ENCODE measurements at regions not wholly inside any gene's neighbourhood (a gene's known extent, or its start where the extent isn't known, plus 50 kb on each side); places are given as distances from the start of the nearest gene placed in this dataset.

DNA sequence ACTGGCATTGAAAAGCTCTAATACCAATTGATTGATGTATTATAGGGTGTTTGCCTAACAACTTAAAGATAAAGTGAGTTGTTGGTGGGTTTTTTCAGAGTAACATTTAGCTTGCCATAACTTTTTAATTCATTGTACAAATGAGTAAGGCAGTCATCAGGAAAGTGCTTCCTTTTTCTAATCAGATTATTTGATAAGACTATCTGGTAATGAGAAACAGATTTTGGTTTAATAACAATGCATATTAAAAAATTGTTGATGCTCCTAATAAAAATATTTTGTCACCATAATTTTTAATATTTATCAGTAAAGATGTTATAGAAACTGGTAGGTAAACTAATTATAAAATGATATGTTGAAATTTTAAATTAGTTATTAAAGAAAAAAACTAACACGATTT is 51.3 kb downstream of the BLTP1 start:
- DNase-seq (ENCODE audit: low read depth), result no peak

DNA sequence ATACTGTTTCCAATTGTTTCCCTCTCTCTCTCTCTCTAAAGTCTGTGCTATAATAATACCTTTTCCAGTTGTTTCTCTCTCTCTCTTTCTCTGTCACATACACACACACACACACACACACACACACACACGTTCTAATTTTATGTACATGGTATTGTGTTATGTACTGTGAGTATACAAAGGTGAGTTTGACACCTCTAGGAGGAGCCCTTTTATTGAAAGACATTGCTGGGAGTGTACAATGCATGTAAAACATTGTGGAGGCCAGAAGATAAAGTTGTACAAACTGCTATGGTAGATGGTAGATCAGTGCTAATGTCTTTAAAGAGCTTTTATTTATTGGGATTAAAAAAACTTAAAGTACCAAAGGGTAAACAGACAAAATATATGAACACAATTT is 53.6 kb downstream of the BLTP1 start:
- no peak for DNase-seq (ENCODE audit: low read depth)

DNA sequence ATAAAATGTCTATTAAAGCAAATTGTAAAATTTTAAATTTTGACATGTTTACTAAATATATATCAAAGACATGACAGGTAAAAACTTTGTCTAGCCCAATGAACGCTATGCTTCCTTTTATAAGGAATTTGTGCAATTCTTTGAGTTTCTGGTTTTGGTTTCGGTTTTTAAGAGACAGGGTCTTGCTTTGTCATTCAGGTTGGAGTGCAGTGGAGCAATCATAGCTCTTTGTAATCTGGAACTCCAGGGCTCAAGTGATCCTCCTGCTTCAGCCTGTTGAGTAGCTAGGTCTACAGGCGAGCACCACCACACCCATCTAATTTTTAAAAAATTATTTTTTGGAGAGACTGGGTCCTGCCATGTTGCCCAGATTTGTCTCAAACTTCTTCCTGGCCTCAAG is 60.7 kb downstream of the BLTP1 start:
- no peak for DNase-seq (ENCODE audit: low read depth)

DNA sequence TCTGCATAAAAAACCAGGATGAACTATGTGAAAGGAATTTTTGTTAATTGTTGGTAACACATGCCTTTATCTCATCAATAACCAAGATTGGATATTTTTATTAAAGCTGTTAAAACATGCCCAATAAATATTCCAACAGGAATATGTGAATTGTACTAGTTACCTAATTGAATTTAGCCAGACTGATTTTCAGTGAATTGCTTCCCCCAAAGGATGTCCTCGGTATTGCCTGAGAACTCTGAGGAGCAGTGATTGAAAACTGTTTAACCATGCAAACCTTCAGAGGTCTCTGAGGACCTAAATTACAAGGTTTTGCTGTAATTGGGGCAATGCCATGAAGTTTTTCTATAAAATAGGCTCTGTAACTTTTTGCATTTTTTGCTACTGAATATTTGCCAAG is 66.6 kb downstream of the BLTP1 start:
- DNase-seq (ENCODE audit: low read depth), result no peak

DNA sequence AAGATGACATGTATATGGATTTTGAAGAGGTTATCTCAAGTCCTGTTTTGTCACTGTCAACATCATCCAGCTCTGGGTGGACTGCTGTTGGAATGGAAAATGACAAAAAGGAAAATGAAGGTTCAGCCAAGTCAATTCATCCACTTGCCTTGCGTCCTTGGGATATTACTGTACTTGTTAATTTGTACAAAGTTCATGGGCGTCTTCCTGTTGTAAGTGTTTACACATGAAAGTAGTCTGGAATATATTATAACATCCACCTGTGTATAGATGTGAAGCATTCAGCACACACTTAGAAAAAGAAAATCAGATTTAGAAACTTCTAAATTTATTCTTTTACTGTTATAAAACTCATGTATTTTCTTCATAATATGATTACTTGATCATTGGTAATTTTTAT is 67.2 kb downstream of the BLTP1 start:
- no peak for DNase-seq (ENCODE audit: low read depth)

DNA sequence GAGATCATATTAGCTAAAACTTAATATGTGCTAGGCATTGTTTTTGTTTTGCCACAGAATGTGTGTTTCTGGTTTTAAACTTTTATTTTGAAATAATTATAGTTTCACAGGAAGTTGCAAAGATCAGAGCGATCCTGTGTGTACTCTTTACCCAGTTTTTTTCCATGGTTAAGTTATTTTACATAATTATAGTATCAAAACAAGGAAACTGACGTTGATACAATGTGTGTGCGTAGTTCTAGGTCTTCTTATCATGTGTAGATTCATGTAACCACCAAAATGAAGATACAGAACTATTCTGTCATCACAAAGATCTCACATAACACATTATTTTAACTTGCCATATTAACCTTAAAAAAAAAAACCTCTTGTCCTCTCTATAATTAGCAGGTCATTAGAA is 69.2 kb downstream of the BLTP1 start:
- no peak for DNase-seq (ENCODE audit: low read depth)

DNA sequence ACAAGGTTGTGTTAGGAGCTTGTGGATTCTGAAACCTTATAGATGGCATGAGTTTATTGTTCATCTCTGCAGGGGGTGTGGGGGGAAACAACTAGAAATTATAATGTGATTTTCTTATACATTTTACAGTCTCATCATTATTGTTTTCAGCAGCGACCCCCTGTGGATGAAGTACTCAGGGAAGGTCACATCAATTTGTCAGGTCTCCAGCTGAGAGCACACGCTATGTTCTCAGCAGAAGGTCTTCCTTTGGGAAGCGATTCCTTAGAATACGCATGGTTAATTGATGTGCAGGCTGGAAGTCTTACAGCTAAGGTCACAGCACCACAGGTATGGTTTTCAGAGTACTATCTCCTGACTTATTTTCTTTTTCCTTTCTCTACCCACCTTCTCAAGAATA is 72.2 kb downstream of the BLTP1 start:
- no peak for DNase-seq (ENCODE audit: low read depth)

DNA sequence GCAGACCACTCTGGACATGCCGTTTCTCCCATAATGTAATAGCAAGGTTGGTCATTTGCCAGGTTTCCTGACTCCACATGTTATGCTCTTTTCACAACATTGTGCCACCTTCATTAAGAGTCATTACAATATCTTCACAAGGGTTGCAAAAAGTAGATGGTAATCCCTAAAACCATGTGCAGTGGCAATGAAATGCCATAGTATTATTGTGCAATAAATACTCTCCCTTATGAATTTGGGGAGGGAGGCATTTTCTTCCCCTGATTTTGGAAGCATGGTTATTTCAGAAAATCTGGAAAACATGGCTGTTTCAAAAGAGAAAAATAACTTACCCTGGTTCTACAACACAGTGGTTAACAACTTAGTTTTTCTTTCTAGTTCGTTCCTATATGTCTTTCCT is 75.1 kb downstream of the BLTP1 start:
- DNase-seq (ENCODE audit: low read depth), result no peak

DNA sequence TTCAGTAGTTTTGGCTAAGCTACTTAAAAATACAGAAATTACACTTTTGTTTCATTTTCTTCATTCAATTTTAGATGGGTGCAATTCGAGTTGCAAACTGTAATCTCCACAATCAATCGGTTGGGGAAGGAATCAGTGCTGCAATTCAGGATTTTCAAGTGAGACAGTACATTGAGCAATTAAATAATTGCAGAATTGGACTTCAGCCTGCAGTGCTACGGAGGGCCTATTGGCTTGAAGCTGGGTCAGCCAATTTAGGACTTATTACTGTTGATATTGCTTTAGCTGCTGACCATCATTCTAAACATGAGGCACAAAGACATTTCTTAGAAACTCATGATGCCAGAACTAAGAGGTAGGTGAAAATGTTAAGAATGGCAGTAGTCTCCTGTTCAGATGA is 77.7 kb downstream of the BLTP1 start:
- no peak for DNase-seq (ENCODE audit: low read depth)

DNA sequence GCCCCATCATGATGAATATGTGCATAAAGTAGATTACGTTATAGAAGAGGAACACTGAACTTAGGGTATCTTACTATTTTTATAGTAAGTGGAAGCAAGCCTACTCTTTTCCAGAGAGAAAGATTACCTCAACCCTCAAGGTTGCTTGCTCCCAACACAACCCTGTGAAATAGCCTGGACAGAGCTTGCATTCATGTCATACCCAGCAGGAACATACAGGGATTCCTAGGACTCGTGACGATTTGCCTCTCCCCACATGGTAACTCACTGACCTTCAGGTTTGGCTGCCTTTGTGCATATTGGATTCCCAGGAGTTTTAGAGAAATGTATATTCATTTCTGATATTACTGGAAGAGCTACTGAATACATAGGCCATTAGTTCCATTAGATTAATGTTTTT is 80.5 kb downstream of the BLTP1 start:
- no peak for DNase-seq (ENCODE audit: low read depth)

DNA sequence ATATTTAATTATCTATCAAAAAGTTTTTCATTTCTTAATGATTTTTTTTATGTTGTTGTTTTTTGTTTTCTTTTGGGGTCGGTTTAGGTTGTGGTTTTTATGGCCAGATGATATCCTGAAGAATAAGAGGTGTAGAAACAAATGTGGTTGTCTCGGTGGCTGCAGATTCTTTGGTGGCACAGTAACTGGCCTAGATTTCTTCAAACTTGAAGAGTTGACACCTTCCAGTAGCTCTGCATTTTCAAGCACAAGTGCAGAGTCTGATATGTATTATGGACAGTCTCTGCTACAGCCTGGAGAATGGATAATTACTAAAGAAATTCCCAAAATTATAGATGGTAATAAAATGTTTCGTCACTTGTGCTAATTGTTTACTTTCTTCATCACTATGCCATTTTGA is 82.6 kb downstream of the BLTP1 start:
- no peak for DNase-seq (ENCODE audit: low read depth)

DNA sequence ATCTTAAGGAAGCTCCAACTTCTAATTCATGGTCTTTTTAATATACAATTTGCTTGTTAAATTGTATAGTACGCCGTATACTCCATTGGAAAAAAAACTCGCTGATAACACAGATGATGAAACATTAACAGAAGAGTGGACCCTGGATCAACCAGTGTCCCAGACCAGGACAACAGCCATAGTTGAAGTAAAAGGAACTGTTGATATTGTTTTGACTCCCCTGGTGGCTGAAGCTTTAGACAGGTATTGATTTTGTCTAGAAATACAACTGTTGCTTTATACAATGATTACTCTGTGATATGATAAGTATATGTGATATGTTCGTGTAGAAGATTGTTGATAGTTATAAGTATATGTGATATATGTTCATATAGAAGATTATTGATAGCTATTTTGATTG is 91.7 kb downstream of the BLTP1 start:
- no peak for DNase-seq (ENCODE audit: low read depth)

DNA sequence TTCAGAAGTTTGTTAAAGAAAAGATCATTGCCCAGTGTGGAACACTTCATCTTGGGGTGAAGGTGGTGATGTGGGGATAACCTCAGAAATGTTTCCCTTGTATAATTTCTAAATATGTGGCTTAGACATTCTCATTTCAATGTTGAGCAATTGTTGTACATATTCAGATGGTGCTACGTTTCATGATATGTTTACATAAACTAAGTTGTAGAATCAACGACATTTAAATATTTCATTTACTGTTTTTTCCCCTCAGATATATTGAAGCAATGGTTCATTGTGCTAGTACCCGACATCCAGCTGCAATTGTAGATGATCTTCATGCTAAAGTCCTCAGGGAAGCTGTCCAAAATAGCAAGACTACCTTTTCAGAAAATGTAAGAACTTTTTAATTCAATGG is 92.6 kb downstream of the BLTP1 start:
- DNase-seq (ENCODE audit: low read depth), result no peak

DNA sequence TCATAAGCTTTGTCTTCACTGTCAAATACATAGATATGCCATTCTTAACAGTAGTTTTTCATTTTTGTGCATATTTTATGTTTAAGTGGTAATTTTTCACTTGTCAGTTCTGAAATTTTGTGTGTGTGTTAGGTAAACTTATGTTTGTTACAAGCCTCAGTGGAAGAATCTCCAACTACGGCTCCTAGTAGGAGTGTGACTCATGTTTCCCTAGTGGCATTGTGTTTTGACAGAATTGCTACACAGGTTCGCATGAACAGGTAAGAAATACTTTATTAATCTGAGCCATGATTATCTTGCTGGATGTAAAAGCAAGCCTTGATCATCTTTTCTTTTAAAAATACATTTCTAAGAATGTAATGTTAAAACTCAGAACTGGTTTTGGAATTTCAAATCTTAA is 94.4 kb downstream of the BLTP1 start:
- DNase-seq (ENCODE audit: low read depth), result no peak

DNA sequence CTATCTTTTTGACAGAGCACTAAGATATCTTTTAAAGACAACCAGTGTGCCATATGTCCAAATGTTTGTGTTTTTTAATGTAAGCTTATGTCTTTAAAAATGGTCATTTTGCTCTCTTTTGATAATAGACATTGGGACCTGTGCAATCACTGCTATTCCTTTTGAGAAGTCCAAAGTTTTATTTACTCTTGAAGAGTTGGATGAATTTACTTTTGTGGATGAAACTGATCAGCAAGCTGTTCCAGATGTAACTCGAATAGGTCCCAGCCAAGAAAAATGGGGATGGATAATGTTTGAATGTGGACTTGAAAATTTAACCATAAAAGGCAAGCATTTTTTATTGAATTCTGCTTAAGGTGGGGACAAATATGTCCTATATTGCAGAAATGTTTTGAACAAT is 97.2 kb downstream of the BLTP1 start:
- no peak for DNase-seq (ENCODE audit: low read depth)

DNA sequence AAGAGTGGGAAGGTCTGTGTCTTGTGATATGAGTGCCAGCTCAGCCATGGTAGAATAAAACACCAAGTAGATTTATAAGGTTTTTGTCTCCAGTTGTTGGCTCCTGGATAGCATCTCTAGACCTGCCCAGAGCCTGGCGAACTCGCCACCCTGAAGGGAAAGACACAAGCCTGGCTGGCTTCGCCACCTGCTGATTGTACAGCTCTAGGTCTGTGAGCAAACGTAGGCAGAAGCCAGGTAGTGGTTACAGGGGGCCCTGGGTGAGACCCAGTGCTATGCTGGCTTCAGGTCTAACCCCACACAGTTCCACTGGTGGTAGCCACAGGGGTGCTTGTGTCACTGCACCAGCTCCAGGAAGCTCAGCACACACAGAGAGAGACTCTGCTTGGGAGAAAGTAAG is 100.5 kb downstream of the BLTP1 start:
- DNase-seq (ENCODE audit: low read depth), result no peak

DNA sequence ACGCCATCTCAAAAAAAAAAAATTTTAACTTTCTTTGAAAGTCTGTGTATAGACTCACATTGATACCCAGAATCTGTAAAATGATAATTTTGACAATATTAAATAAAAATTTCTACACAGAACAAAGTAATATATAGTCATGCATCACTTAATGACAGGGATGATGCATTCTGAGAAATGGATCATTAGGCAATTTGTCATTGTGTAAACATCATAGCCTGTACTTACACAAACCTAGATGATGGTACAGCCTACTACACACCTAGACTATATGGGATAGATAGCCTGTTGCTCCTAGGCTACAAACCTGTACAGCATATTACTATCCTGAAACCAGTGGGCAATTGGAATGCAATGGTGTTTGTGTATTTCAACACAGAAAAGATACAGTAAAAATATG is 107.7 kb downstream of the BLTP1 start:
- DNase-seq (ENCODE audit: low read depth), result no peak

DNA sequence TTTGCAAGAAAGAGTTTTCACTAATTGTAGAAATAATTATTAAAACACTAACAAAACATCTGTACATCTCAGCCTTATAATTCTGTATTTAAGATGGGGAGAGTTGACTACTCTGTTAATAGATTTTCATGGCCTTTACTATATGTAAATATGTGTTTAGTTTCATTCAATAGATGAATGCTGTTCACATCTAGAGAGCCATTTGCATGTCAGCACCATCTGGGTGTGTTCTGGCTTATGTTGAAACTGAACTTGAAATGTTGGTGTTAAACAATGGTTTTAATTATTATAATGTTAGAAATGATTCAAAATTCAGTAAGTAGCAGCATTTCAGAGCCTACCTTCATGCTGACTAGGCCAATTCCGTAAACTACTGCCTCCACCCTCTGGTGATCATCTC is 102.5 kb upstream of the ADAD1 start:
- DNase-seq (ENCODE audit: low read depth), result no peak

DNA sequence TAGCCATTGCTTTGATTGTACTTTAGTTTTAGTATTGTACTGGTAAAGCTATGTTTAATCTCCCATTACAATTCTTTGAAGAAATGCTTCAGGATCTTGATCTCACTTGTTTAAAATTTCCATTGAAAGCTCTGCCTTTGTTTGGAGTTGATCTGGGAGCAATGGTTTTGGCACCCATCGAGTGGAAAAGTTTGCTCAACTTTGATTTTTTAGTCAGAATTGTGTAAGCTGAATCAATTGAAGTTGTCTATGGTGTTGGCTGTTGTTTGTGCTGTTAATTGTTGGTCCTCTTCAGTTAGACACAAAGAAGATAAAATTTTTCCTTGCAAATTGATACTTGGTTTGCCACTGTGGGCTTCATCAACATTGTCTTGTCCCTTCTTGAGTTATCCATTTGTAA is 99.8 kb upstream of the ADAD1 start:
- DNase-seq (ENCODE audit: low read depth), result no peak

DNA sequence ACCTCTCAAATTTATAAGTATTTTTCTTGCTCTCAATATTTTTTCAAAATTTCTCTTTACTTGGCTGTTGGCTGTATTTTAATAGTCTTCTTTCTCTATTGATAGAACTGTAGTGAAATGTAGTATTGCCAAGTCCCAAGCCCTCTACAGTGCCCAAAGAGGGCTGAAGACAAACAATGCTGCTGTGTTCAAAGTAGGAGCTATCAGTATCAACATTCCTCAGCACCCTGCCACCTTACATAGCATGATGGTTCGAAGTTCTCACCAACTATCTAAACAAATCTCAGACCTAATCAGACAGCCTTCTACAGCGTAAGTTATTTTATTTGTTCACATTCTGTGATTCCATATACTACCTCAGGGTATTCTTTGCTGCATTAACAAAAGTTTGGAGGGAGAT is 99.1 kb upstream of the ADAD1 start:
- no peak for DNase-seq (ENCODE audit: low read depth)

DNA sequence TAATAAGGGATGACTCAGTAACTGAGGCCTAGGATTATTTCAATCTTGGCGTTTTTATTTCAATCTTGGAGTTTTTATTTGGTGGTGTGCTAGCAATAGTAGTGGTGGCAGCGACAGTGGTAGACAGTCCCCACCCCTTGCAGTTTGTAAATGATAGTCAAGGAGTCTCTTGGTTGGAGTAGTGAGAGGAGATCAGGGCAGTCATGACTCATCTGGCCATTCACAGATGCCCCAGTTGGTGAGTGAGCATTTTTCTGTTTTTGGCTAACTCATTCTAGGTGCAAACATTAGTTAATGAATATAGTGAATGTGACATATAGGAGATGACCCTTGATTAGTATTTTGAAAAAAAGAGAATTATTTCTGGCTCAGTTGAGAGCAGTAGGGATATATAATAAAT is 93.5 kb upstream of the ADAD1 start:
- DNase-seq (ENCODE audit: low read depth), result peak; percentile 29

DNA sequence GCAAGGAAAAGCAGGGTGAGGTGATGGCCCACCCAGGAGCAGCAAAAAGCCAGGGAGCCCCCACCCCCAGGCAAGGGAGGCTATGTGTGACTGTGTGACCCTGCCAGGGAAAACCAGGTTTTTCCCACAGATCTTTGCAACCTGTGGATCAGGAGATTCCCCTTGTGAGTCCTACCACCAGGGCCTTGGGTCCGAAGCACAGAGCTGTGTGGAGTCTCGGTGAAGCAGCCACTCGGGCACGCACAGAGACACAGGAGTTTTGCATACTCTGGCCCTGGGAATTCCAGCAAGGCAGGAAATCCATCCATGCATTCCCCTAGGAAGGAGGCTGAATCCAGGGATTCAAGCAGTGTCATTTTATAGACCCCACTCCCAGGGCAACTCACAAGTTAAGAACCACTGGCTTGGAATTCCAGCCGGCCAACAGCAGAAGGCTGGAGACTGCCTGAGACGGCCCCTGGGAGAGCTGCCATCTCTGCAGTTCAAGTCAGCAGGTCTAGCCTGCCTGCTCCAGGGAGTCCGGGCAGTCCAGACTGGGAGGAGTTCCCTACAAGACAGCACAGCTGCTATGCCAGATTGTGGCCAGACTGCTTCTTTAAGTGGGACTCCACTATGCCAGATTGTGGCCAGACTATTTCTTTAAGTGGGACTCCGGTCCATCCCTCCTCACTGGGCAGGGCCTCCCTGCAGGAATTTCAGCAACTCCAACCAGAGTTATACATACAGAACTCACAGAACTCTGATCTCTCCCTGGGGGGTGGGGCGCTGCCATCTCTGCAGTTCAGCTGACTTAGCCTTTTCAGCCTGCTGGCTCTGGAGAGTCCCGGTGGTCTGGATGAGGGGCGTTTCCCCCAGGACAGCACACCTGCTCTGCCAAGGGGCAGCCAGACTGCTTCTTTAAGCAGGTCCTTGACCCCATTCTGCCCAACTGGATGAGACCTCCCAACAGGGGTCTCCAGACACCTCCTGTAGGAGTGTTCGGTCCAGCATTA is 85.1 kb upstream of the ADAD1 start:
- DNase-seq (ENCODE audit: low read depth), result no peak

DNA sequence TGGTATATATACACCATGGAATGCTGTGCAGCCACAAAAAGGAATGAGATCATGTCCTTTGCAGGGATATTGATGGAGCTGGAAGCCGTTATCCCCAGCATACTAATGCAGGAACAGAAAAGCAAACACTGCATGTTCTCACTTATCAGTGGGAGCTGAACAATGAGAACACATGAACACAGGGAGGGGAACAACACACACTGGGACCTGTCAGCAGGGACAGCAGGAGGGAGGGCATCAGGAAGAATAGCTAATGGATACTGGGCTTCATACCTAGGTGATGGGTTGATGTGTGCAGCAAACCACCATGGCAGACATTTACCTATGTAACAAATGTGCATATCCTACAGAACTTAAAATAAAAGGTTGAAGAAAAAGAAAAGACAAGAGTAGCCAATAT is 81.1 kb upstream of the ADAD1 start:
- no peak for DNase-seq (ENCODE audit: low read depth)

DNA sequence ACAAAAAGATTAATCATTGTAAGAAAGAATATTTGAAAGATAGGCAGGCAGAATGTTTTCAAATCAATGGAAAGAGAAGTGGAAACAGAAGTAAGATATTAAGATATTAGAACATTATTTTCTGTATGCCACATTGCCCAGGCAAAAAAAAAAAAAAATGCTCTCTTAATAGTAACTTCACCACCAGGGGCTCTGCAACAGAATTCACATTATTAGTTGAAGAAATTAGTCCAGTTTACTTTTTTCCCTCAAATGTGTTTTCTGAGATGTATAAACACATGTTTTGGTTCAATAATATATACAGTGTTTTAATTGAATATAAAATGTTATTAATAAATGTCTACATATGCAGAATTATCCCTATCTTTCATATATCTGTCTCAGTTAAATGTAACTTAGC is 78.0 kb upstream of the ADAD1 start:
- DNase-seq (ENCODE audit: low read depth), result no peak

Data from RPMI7951 (cell line).